WERI-Rb-1 (cell line): ENCODE measurements at regions not wholly inside any gene's neighbourhood (a gene's known extent, or its start where the extent isn't known, plus 50 kb on each side); places are given as distances from the start of the nearest gene placed in this dataset.

Experiments
- DNase-seq: peaks from one replicate; pipeline ENCODE4 v3.0.0-alpha.2; 2020
- H3K27ac ChIP-seq: fragments of 250-450 bp; sonication (Bioruptor Pico); 2 replicates; pipeline ENCODE4 v1.5.1; 2020; ENCODE audit warnings: mild to moderate bottlenecking, moderate library complexity
- H3K27me3 ChIP-seq: fragments of 250-450 bp; sonication (Bioruptor Pico); 2 replicates; pipeline ENCODE4 v1.5.1; 2021; ENCODE audit warnings: mild to moderate bottlenecking, low read depth, moderate library complexity; ENCODE audit not compliant: insufficient read depth, severe bottlenecking
- H3K36me3 ChIP-seq: fragments of 250-450 bp; sonication (Bioruptor Pico); 2 replicates; pipeline ENCODE4 v1.5.1; 2020; ENCODE audit warnings: mild to moderate bottlenecking, moderate library complexity
- H3K4me3 ChIP-seq: 2 replicates; pipeline ENCODE4 v1.5.1; 2011; ENCODE audit warnings: low read depth, mild to moderate bottlenecking, control low read depth, low read length
- H3K9me3 ChIP-seq: fragments of 250-450 bp; sonication (Bioruptor Pico); 2 replicates; pipeline ENCODE4 v1.5.1; 2021; ENCODE audit warnings: mild to moderate bottlenecking, moderate library complexity; ENCODE audit not compliant: severe bottlenecking
- CTCF ChIP-seq: IDR thresholded peaks from 2 replicates; pipeline ENCODE4 v1.5.1; 2011; ENCODE audit warnings: low read depth, mild to moderate bottlenecking, control low read depth, inconsistent platforms, low read length

DNA sequence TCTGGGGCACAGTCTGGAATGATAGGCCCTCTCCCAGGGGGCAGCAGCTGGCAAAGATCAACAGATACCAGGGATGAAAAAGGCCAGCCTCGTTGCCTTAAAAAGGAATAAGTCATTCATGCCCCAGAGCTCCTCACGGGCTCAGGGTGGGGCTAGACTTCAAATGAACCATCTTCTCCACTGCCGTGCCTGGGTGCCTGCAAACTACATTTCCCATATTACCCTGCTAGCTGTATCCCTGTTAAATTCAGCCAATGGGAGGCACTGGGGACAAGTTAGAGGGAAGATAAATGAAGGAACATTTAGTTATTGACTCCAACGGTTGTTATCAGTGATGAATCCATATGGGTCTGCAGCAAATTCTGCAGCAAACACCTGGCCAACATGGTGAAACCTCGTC lies 101.2 kb upstream of the CYYR1 start:
- TF ChIP-seq CTCF: no peak
- H3K36me3 ChIP-seq: no peaks in the 10 kb centered on the region
- H3K9me3 ChIP-seq: no peaks in the 10 kb centered on the region
- no peak for DNase-seq
- H3K4me3 ChIP-seq: no peak overlapping the region
- H3K27ac ChIP-seq: no peak overlapping the region
- peaks cover 3% of the 10 kb centered on the region for H3K27me3 ChIP-seq

DNA sequence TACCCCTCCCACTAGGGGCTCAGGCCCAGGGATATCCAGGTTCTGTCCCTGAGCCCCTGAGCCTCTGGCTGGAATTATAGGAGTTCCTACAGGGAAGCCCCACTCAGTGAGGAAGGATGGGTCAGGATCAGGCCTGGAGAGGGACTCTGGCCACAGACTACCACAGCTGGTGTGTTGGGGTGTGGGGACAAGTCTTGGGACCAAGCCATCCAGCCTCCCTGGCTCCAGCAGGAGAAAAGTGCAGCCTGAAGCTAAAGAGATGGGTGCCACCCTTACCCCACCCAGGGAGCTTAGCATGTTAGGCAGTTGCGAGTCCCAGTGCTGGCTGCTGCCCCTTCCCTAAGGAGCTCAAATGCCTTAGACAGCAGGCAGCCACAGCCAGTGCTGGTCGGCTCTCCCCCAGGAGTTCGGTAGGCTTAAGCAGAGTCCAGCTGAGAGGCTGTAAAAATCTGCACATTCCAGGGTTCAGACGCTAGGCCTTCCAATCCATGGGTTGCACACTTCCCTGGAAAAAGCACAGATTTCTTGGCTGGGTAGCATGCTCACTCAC lies 96.2 kb upstream of the CYYR1 start:
- no peaks in the 10 kb centered on the region for H3K9me3 ChIP-seq
- DNase-seq: no peak
- H3K27ac ChIP-seq: no peak overlapping the region
- H3K27me3 ChIP-seq: peaks cover 2% of the 10 kb centered on the region
- no peak for TF ChIP-seq CTCF
- no peaks in the 10 kb centered on the region for H3K36me3 ChIP-seq
- no peak overlapping the region for H3K4me3 ChIP-seq

DNA sequence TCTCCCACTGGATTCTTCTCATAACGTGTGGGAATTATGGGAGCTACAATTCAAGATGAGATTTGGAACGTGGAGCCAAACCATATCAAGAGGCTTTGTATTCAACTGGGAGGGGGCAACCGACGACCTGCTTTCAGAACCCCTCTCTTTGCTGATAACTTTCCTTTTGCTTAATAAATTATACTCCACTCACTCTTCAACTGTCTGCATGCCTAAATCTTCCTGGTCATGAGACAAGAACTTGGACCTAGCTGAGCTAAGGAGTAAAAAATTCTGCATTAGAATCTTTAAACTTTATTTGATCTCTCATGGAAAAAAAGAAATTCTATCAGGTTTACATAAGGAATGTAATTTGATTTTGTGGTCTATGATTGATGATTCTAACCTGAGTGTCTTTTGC lies 86.7 kb upstream of the CYYR1 start:
- Histone ChIP-seq H3K27ac (no peak overlapping the region), H3K9me3 (peaks cover 10% of the 10 kb centered on the region)
- DNase-seq: no peak

GRCh38 chr21:26659182-26659581 lies 86.1 kb upstream of the CYYR1 start:
- Histone ChIP-seq H3K9me3 (peaks cover 10% of the 10 kb centered on the region), H3K36me3 (no peaks in the 10 kb centered on the region), H3K27me3 (no peaks in the 10 kb centered on the region), H3K27ac (no peak overlapping the region), H3K4me3 (no peak overlapping the region)
- TF ChIP-seq CTCF: no peak
- no peak for DNase-seq

More for the DNA sequence above, 86.7 kb upstream of the CYYR1 start:
- no peak overlapping the region for H3K4me3 ChIP-seq
- no peaks in the 10 kb centered on the region for H3K36me3 ChIP-seq
- no peak for TF ChIP-seq CTCF
- H3K27me3 ChIP-seq: no peaks in the 10 kb centered on the region

GRCh38 chr21:26655460-26655859 lies 82.4 kb upstream of the CYYR1 start:
- Histone ChIP-seq H3K36me3 (no peaks in the 10 kb centered on the region), H3K4me3 (no peak overlapping the region), H3K27me3 (peaks cover 2% of the 10 kb centered on the region), H3K9me3 (peaks cover 6% of the 10 kb centered on the region), H3K27ac (no peak overlapping the region)
- no peak for TF ChIP-seq CTCF
- no peak for DNase-seq

- H3K27me3 ChIP-seq: peaks cover 2% of the 10 kb centered on the region
- DNase-seq: no peak
- H3K9me3 ChIP-seq: no peaks in the 10 kb centered on the region
- no peak for TF ChIP-seq CTCF
- no peak overlapping the region for H3K4me3 ChIP-seq
- no peak overlapping the region for H3K27ac ChIP-seq
- no peaks in the 10 kb centered on the region for H3K36me3 ChIP-seq
Observed at GRCh38 chr21:26653430-26653829, 80.3 kb upstream of the CYYR1 start.
